ENCODE measurements at regions not wholly inside any gene's neighbourhood (a gene's known extent, or its start where the extent isn't known, plus 50 kb on each side); places are given as distances from the start of the nearest gene placed in this dataset.

DNA sequence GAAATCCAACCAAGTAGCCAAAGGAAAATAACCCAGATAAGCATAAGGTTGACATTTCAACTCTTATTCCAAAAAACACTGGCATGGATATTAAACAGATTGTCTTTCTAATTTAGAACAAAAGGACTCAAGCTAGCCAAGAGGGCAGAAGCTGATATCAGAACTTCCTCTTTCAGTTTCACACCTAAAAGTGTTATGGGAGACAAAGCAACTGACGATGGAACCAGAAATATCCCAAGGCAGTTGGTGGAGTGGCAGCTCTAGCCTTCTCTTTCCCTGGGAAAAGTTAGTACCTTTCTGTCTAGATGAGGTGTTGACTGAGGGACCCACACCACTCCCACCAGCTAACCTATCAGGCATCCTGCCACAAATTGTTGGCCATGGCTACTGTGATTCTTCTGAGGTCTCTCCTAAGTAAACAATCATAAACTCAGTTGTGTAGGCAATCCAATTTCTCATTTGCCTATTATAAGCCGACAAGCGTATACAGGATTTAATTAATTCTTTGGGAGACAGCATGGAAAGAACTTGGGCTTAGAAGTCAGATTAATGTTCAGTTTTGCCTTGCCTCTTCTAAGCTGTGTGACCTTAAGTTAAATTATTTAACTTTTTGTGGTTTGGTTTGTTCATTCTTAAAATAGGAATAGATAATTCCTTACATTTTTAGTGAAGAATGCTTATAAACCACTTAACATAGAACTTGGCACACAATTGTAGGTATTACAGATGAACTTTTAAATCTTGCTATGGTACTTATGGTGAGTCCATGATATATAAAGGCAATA lies 110.9 kb upstream of the ADAMTSL1 start:
- Mint-ChIP-seq H3K36me3 (ENCODE audit: insufficient read depth, unreplicated experiment) (no peaks in the 10 kb centered on the region), H3K27ac (ENCODE audit: unreplicated experiment) (no peak overlapping the region), H3K9me3 (ENCODE audit: unreplicated experiment) (no peaks in the 10 kb centered on the region), H3K4me1 (ENCODE audit: low read depth, unreplicated experiment) (no peaks in the 10 kb centered on the region), H3K4me3 (ENCODE audit: unreplicated experiment) (no peak overlapping the region), H3K27me3 (ENCODE audit: insufficient read depth, unreplicated experiment) (no peaks in the 10 kb centered on the region)
- no peak for DNase-seq
- H3K4me3 ChIP-seq (ENCODE audit: low read depth, low read length), result no peak overlapping the region
- ChIA-PET POLR2A (no interaction called here), CTCF (no interaction called here)
- H3K4me1 ChIP-seq, result no peaks in the 10 kb centered on the region
- no peaks in the 10 kb centered on the region for H3K27me3 ChIP-seq (replicated peaks; ENCODE audit: control insufficient read depth, insufficient read depth, low read length)
- BruUV-seq (replicated peaks), result no TSS peak
- TF ChIP-seq, protein P1, sequence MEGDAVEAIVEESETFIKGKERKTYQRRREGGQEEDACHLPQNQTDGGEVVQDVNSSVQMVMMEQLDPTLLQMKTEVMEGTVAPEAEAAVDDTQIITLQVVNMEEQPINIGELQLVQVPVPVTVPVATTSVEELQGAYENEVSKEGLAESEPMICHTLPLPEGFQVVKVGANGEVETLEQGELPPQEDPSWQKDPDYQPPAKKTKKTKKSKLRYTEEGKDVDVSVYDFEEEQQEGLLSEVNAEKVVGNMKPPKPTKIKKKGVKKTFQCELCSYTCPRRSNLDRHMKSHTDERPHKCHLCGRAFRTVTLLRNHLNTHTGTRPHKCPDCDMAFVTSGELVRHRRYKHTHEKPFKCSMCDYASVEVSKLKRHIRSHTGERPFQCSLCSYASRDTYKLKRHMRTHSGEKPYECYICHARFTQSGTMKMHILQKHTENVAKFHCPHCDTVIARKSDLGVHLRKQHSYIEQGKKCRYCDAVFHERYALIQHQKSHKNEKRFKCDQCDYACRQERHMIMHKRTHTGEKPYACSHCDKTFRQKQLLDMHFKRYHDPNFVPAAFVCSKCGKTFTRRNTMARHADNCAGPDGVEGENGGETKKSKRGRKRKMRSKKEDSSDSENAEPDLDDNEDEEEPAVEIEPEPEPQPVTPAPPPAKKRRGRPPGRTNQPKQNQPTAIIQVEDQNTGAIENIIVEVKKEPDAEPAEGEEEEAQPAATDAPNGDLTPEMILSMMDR (IDR thresholded peaks at IDR 0.05; ENCODE audit: insufficient read depth in 1 of 2, low read depth in 1 of 2, low read length in 1 of 2, severe bottlenecking in 1 of 2, unreplicated experiment in 1 of 2), result no peak
- intact Hi-C loops (cut with micrococcal nuclease; ENCODE audit: unreplicated experiment), result no loop called here
- no peaks in the 10 kb centered on the region for H3K36me3 ChIP-seq (ENCODE audit: control insufficient read depth, insufficient read depth, low read length)
- H3K9me3 ChIP-seq, result no peaks in the 10 kb centered on the region

DNA sequence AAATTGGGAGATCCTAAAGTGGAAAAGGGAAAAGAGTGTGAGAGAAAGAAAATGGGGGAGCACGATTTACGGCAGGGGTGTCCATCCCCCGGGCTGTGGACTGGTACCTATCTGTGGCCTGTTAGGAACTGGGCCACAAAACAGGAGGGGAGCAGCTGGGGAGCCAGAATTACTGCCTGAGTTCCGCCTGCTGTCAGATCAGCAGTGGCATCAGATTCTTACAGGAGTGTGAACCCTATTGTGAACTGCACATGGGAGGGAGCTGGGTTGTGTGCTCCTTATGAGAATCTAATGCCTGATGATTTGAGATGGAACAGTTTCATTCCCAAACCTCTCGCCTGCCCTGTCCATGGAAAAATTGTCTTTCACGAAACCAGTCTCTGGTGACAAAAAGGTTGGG lies 108.3 kb upstream of the ADAMTSL1 start:
- no peaks in the 10 kb centered on the region for H3K4me1 Mint-ChIP-seq (ENCODE audit: low read depth, unreplicated experiment)
- POLR2A ChIA-PET, result no interaction called here
- no peaks in the 10 kb centered on the region for H3K27me3 ChIP-seq (replicated peaks; ENCODE audit: control insufficient read depth, insufficient read depth, low read length)
- intact Hi-C loops (cut with micrococcal nuclease; ENCODE audit: unreplicated experiment), result no loop called here
- H3K9me3 Mint-ChIP-seq (ENCODE audit: unreplicated experiment), result no peaks in the 10 kb centered on the region
- CTCF ChIA-PET, result no interaction called here
- BruUV-seq (replicated peaks), result no TSS peak
- no peak overlapping the region for H3K4me3 ChIP-seq (ENCODE audit: low read depth, low read length)
- H3K4me3 Mint-ChIP-seq (ENCODE audit: unreplicated experiment), result no peak overlapping the region
- no peaks in the 10 kb centered on the region for H3K27me3 Mint-ChIP-seq (ENCODE audit: insufficient read depth, unreplicated experiment)
- H3K9me3 ChIP-seq, result no peaks in the 10 kb centered on the region
- no peak overlapping the region for H3K27ac Mint-ChIP-seq (ENCODE audit: unreplicated experiment)
- H3K36me3 Mint-ChIP-seq (ENCODE audit: insufficient read depth, unreplicated experiment), result no peaks in the 10 kb centered on the region
- no peaks in the 10 kb centered on the region for H3K4me1 ChIP-seq
- no peak for DNase-seq
- H3K36me3 ChIP-seq (ENCODE audit: control insufficient read depth, insufficient read depth, low read length), result no peaks in the 10 kb centered on the region
- TF ChIP-seq, protein P1 (IDR thresholded peaks at IDR 0.05; ENCODE audit: insufficient read depth in 1 of 2, low read depth in 1 of 2, low read length in 1 of 2, severe bottlenecking in 1 of 2, unreplicated experiment in 1 of 2), result no peak

DNA sequence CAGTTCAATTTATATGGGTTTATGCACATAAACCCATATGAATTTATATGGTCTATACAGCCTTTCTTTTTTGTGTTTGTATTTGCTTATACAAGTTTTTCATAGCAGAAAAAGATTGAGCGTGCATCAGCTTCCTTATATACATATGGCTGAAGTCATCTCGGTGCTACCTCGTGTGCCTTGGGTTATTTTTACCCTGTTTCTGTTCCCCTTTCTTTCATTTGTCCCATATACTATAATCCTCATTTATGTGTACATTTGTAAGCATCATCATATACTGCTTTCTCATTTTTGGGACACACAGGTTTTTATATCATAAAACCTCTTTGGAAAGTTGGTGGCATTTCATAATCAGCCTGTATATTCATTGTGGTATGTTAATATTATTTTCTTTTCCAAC lies 107.8 kb upstream of the ADAMTSL1 start:
- no peak overlapping the region for H3K27ac Mint-ChIP-seq (ENCODE audit: unreplicated experiment)
- Histone ChIP-seq H3K9me3 (no peaks in the 10 kb centered on the region), H3K4me3 (ENCODE audit: low read depth, low read length) (no peak overlapping the region), H3K36me3 (ENCODE audit: control insufficient read depth, insufficient read depth, low read length) (no peaks in the 10 kb centered on the region), H3K4me1 (no peaks in the 10 kb centered on the region), H3K27me3 (replicated peaks; ENCODE audit: control insufficient read depth, insufficient read depth, low read length) (no peaks in the 10 kb centered on the region)
- H3K36me3 Mint-ChIP-seq (ENCODE audit: insufficient read depth, unreplicated experiment), result no peaks in the 10 kb centered on the region
- no peak for DNase-seq
- no peaks in the 10 kb centered on the region for H3K9me3 Mint-ChIP-seq (ENCODE audit: unreplicated experiment)
- H3K27me3 Mint-ChIP-seq (ENCODE audit: insufficient read depth, unreplicated experiment), result no peaks in the 10 kb centered on the region
- TF ChIP-seq, protein P1 (IDR thresholded peaks at IDR 0.05; ENCODE audit: insufficient read depth in 1 of 2, low read depth in 1 of 2, low read length in 1 of 2, severe bottlenecking in 1 of 2, unreplicated experiment in 1 of 2), result no peak
- H3K4me1 Mint-ChIP-seq (ENCODE audit: low read depth, unreplicated experiment), result no peaks in the 10 kb centered on the region
- intact Hi-C loops (cut with micrococcal nuclease; ENCODE audit: unreplicated experiment), result no loop called here
- ChIA-PET POLR2A (no interaction called here), CTCF (no interaction called here)
- no peak overlapping the region for H3K4me3 Mint-ChIP-seq (ENCODE audit: unreplicated experiment)
- no TSS peak for BruUV-seq (replicated peaks)
